Upper lobe of left lung (tissue), 6 donors: ENCODE measurements at regions not wholly inside any gene's neighbourhood (a gene's known extent, or its start where the extent isn't known, plus 50 kb on each side); places are given as distances from the start of the nearest gene placed in this dataset.

Experiments
- ATAC-seq, 2 donors: fragments of 200-7000 bp; cut with Tn5 transposase; one replicate each; pipeline ENCODE4 v1.9.1; 2022; ENCODE audit warnings: mild to moderate bottlenecking in 2 of 2, moderate library complexity in 2 of 2; ENCODE audit not compliant: low FRiP score in 2 of 2
- DNase-seq, 2 donors: peaks; one replicate each; pipeline ENCODE4 v3.0.0-alpha.2; 2019 to 2020
- H3K27ac ChIP-seq, 4 donors: fragments of 200-600 bp; sonication (generic); one replicate each; pipeline ENCODE4 v1.5.1; 2016 to 2019
- H3K27me3 ChIP-seq, 4 donors: fragments of 200-600 bp; sonication (generic); one replicate each; pipeline ENCODE4 v1.5.1; 2017 to 2019
- H3K36me3 ChIP-seq, 4 donors: fragments of 200-600 bp; sonication (generic); one replicate each; pipeline ENCODE4 v1.5.1; 2016 to 2019
- H3K4me1 ChIP-seq, 4 donors: fragments of 200-600 bp; sonication (generic); one replicate each; pipeline ENCODE4 v1.5.1; 2018 to 2019
- H3K4me3 ChIP-seq, 4 donors: fragments of 200-600 bp; sonication (generic); one replicate each; pipeline ENCODE4 v1.5.1; 2017 to 2019; ENCODE audit warnings: mild to moderate bottlenecking in 2 of 4, moderate library complexity in 1 of 4
- H3K9me3 ChIP-seq, 4 donors: fragments of 200-600 bp; sonication (generic); one replicate each; pipeline ENCODE4 v1.5.1; 2018 to 2019
- CTCF ChIP-seq, 6 experiments: fragments of 450-650 bp in 4 of 6; fragments of 200-600 bp in 2 of 6; sonication (generic) in 2 of 6; IDR thresholded peaks; one replicate each; pipeline ENCODE4 v1.5.1; 2016 to 2019; ENCODE audit warnings: antibody characterized with exemption in 6 of 6
- EP300 ChIP-seq, 4 donors: sonication (generic); formaldehyde crosslinking; IDR thresholded peaks; one replicate each; pipeline ENCODE4 v1.5.1; 2017; ENCODE audit warnings: antibody characterized with exemption in 4 of 4, control low read depth in 2 of 4
- POLR2A ChIP-seq, 4 donors: fragments of 450-650 bp; IDR thresholded peaks; one replicate each; pipeline ENCODE4 v1.5.1; 2016 to 2017; ENCODE audit warnings: antibody characterized with exemption in 4 of 4, mild to moderate bottlenecking in 2 of 4
- POLR2AphosphoS5 ChIP-seq, 2 donors: sonication (generic); formaldehyde crosslinking; IDR thresholded peaks; one replicate each; pipeline ENCODE4 v1.5.1; 2017; ENCODE audit warnings: antibody characterized with exemption in 2 of 2
- WGBS, 2 donors: methylation state at CpG; one replicate each; pipeline ENCODE4 v1.1.5; 2017 to 2018; 5-methylcytosine and 5-hydroxymethylcytosine counted together
- donor health status: DM: no; HTN: no; CAD: no; lungs with moderate emphysema.
- donor health status: DM: no; HTN: yes; CAD: no; lungs with severe emphysema.

- TF ChIP-seq CTCF (IDR thresholded peaks at IDR 0.05) (no peak), POLR2AphosphoS5 (IDR thresholded peaks at IDR 0.05) (no peak), POLR2A (IDR thresholded peaks at IDR 0.05) (no peak), EP300 (IDR thresholded peaks at IDR 0.05) (no peak)
- no peak overlapping the region for H3K27ac ChIP-seq
- WGBS, 2 donors: 65 to 73% methylated on average over 7 of the region's 7 CpGs
- H3K4me3 ChIP-seq: no peak overlapping the region
- H3K9me3 ChIP-seq: no peaks in the 10 kb centered on the region
- no peaks in the 10 kb centered on the region for H3K36me3 ChIP-seq
- DNase-seq (no peak), ATAC-seq (no peak)
- no peaks in the 10 kb centered on the region for H3K4me1 ChIP-seq
- no peaks in the 10 kb centered on the region for H3K27me3 ChIP-seq
Observed at GRCh38 chr9:16121601-16122286, 568.9 kb downstream of the CCDC171 start.

DNA sequence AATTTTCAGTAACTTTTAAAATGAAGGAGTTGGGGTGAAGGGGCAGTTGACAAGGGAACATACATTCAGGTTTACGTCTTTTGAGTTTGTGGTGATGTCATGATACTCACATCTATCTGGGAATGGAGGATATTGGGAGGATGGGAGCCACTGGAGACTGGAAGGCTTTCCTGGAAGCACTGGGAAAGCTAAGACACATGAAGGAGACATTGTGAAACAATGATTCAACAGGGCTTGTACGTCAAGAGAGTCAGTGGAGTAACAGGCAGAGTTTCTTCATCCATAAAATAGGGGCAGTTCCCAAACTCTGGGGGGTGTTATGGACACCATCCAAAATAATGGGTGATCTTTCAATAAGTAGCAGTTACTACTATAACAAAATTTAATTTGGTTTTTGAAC, 572.8 kb downstream of the CCDC171 start:
- no peaks in the 10 kb centered on the region for H3K9me3 ChIP-seq
- no peak for TF ChIP-seq CTCF (IDR thresholded peaks at IDR 0.05)
- TF ChIP-seq EP300 (IDR thresholded peaks at IDR 0.05): no peak
- TF ChIP-seq POLR2AphosphoS5 (IDR thresholded peaks at IDR 0.05): no peak
- TF ChIP-seq POLR2A (IDR thresholded peaks at IDR 0.05): no peak
- ATAC-seq (no peak), DNase-seq (no peak)
- no peaks in the 10 kb centered on the region for H3K36me3 ChIP-seq
- H3K4me3 ChIP-seq: no peak overlapping the region
- H3K27me3 ChIP-seq: no peaks in the 10 kb centered on the region
- 86 to 89% methylated on average over 2 of the region's 2 CpGs for WGBS, 2 donors
- no peaks in the 10 kb centered on the region for H3K4me1 ChIP-seq
- H3K27ac ChIP-seq: no peak overlapping the region

DNA sequence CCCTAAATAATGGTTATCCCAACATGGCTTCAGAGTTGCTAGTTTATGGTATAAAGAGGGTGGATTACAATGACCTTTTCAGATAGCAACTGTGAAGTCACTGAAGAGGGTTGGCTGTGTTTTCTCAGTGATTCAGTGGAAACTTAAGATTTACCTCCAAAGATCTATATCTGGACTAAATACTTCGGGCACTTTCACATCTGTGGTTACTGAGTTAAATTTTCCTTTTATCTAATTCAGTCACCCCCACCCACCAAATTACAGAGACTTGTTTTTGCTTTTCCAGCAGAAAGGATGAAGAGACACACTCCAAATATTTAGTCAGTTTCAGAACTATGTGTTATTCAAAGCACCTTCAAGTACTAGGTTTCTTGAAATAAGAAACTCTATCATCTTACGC, 573.2 kb downstream of the CCDC171 start:
- TF ChIP-seq POLR2A (IDR thresholded peaks at IDR 0.05) (no peak), POLR2AphosphoS5 (IDR thresholded peaks at IDR 0.05) (no peak), CTCF (IDR thresholded peaks at IDR 0.05) (no peak)
- Histone ChIP-seq H3K4me3 (no peak overlapping the region), H3K4me1 (no peaks in the 10 kb centered on the region), H3K9me3 (no peaks in the 10 kb centered on the region), H3K27ac (no peak overlapping the region), H3K36me3 (no peaks in the 10 kb centered on the region), H3K27me3 (no peaks in the 10 kb centered on the region)
- DNase-seq (no peak), ATAC-seq (no peak)
- WGBS, 2 donors: 58 to 82% methylated on average over 2 of the region's 2 CpGs

- TF ChIP-seq CTCF (IDR thresholded peaks at IDR 0.05): no peak
- TF ChIP-seq POLR2AphosphoS5 (IDR thresholded peaks at IDR 0.05): no peak
- TF ChIP-seq EP300 (IDR thresholded peaks at IDR 0.05): no peak
- no peak for TF ChIP-seq POLR2A (IDR thresholded peaks at IDR 0.05)
- H3K36me3 ChIP-seq: no peaks in the 10 kb centered on the region
- 89 to 92% methylated on average over 4 to 6 of the region's 6 CpGs for whole genome bisulfite sequencing, 2 donors
- H3K4me3 ChIP-seq: no peak overlapping the region
- H3K9me3 ChIP-seq: no peaks in the 10 kb centered on the region
- ATAC-seq (no peak), DNase-seq (no peak)
- no peaks in the 10 kb centered on the region for H3K27me3 ChIP-seq
- no peak overlapping the region for H3K27ac ChIP-seq
- no peaks in the 10 kb centered on the region for H3K4me1 ChIP-seq
Observed at GRCh38 chr9:16128003-16128402, 575.2 kb downstream of the CCDC171 start.

- TF ChIP-seq CTCF (IDR thresholded peaks at IDR 0.05) (no peak), EP300 (IDR thresholded peaks at IDR 0.05) (no peak), POLR2AphosphoS5 (IDR thresholded peaks at IDR 0.05) (no peak), POLR2A (IDR thresholded peaks at IDR 0.05) (no peak)
- DNase-seq: no peak
- Histone ChIP-seq H3K4me3 (no peak overlapping the region), H3K27me3 (no peaks in the 10 kb centered on the region), H3K36me3 (no peaks in the 10 kb centered on the region), H3K4me1 (no peaks in the 10 kb centered on the region), H3K9me3 (no peaks in the 10 kb centered on the region), H3K27ac (no peak overlapping the region)
- 81 to 88% methylated on average over 6 of the region's 6 CpGs for WGBS, 2 donors
- ATAC-seq: no peak
Observed at GRCh38 chr9:16131264-16131663, 578.4 kb downstream of the CCDC171 start.
